ENCODE measurements at regions not wholly inside any gene's neighbourhood (a gene's known extent, or its start where the extent isn't known, plus 50 kb on each side); places are given as distances from the start of the nearest gene placed in this dataset.
A peak's percentile ranks its signal among the peaks of the same experiment; 100 is the strongest.

DNA sequence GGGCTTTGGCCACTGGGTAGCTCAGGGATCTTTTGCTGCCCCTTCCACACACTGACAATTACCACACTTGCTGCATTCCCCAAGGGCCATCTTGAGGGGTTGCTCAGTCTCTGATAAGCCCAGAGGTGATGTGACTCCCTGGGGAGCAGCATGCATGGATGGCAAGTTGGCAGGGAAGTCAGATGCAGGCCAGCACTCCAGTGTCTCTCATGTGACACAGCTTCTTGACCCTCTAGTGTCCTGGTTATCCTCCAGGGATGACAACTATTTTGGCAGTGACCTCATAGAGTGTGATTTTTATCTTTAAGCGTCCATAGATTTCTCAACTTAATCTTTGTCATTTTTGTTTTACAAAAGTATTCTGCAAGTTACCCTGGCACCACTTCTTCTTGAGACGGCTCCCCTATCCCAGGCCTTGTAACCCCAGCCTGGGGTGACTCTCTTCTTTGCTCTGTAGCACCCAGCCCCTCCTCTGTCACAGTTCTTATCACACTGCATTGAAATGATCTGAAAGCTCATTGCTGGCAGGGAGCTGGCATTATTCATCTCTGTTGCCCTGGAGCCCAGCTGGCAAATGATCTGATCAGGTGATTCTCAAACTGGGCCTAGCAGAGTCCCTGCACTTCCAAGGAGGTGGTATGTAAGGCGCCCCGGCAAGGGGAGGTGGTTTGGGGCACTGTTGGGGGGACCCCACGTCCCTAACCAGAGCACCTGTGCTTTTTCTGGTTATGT is 72.6 kb downstream of the TENT5C start:
- no peak for DNase-seq (ENCODE audit: low read depth, low spot score)

DNA sequence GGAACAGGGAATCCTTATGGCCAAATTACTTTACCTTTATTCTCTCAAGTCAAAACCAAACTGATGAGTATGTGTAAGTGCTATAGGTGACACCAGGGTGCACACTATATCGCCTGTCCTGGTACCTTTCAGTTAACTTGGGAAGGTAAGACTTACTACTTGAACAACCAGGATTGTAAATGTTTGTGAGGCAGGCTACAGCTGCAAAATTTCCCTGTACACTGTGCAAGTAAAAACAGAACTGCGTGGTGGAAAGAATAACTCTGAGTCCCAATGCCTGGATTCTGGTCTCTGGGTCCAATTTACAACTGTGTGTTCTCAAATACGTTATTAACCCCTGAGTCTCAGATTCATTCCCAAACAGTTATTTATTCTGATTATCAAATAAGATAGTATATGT is 73.5 kb downstream of the TENT5C start:
- no peak for DNase-seq (ENCODE audit: low read depth, low spot score)

DNA sequence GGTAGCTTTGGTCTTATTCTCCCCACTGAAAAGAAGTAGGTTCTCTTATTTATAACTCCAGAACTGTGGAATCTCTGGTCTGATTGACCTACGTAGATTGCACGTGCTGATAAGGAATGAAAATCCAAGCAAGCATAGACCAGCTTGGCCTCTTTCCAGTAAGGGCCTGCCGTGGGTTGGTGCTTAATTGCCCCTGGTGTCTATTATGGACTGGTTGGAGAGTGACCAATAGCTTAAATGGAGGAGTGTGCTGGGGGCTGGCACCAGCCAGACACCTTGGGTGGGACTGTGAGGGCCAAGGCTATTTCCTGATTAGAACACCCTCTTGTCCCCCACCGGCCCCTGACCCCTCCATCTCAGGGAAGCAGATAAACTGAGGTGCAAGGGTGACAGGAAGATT is 74.0 kb downstream of the TENT5C start:
- DNase-seq (ENCODE audit: low read depth, low spot score): no peak

- no peak for DNase-seq (ENCODE audit: low read depth, low spot score)
Measured at GRCh38 chr1:117680316-117681002, 74.6 kb downstream of the TENT5C start.

- DNase-seq (ENCODE audit: low read depth, low spot score): no peak
Measured at GRCh38 chr1:117681093-117681900, 75.4 kb downstream of the TENT5C start.

- DNase-seq (ENCODE audit: low read depth, low spot score): no peak
Measured at GRCh38 chr1:117681901-117682250, 76.0 kb downstream of the TENT5C start.

DNA sequence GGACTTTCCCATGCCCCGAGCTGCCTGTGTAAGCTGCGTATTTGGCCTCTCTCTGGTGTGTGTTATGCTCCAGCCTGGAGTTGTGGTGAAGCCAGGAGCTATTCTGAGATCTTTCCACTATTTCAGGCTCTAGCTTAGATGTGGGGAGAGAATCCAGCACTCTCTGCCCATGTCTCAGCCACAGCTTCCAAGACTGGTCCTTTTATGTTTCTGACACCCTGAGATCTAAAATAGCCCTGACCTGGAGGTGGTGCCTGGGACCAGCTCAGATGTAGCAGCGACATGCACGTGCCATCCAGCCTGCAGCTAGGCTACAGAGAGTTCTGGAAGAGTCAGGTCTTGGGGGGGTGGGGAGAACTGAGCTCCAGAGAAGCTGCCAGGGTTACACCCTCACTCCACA is 76.5 kb downstream of the TENT5C start:
- no peak for DNase-seq (ENCODE audit: low read depth, low spot score)

- DNase-seq (ENCODE audit: low read depth, low spot score): peak; percentile 76
Measured at GRCh38 chr1:117683571-117684285, 77.9 kb downstream of the TENT5C start.

GRCh38 chr1:117685936-117686806 is 80.3 kb downstream of the TENT5C start:
- DNase-seq (ENCODE audit: low read depth, low spot score): no peak

DNA sequence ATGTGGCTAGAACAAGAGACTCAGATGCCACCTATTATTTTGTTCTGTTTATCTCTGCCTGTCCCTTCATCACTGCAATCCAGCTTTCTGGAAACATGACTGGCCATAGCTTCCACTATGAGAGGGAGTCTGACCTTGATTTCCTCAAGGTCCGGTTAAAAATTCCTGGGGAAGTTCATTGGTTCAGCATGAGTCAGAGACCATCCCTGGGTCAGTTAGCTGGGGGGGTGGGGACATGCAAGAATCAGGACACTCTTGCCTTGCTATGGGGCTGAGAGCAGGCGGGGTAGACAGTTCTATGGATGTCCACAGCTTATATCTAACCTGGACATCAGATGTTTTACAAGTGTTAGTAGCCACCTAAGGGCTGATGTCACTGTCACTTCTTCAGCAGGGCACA is 81.1 kb downstream of the TENT5C start:
- peak; percentile 31 for DNase-seq (ENCODE audit: low read depth, low spot score)

DNA sequence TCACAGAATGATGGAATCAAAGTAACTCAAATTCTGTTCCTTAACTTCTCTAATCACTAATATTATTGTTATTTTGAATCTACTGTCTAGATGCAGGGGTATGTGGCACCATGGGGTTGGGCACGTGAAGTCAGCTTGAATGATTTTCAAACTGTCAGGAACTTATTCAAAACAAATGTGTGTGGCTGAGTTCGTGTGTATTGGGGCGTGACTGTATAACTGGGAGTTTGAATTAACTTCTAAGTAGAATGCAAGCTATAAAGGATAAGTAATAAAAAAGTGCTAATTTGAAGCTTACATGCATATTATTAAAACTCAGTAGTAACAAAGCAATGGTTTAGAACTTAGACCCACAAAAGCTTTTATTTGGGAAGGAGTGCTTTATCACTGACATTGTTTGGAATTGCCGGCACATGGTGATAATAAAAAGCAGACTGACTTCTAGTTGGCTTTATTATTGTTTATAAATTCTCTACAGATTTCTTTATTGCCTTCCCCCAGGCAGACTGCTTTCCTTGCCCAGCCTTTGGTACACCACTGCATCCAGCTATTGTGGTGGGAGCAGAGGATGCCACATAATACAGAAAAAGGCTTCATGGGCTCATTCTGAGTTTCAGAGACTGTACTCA is 84.3 kb downstream of the TENT5C start:
- no peak for DNase-seq (ENCODE audit: low read depth, low spot score)

- no peak for DNase-seq (ENCODE audit: low read depth, low spot score)
Measured at GRCh38 chr1:117691942-117692341, 86.1 kb downstream of the TENT5C start.

DNA sequence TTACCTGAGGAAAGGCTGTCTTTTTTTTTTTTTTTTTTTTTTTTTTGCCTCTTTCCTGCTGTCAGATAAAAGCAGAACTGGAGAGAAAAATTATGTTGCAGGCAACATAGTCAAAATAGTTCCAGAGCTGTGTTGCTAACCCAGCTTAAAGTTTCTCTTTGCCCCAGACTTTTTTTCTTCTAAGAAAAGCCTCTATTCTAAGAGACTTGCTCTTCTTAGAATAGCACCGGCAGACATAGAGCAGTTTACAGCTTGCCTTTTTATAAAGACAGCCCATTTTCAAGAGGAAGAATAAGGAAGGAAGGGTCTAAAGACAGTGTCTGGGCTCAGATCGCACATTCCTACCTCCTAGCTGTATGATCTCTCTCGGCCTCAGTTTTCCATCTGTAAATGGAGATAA is 88.7 kb downstream of the TENT5C start:
- no peak for DNase-seq (ENCODE audit: low read depth, low spot score)

GRCh38 chr1:117695796-117696490 is 90.1 kb downstream of the TENT5C start:
- peak; percentile 85 for DNase-seq (ENCODE audit: low read depth, low spot score)

DNA sequence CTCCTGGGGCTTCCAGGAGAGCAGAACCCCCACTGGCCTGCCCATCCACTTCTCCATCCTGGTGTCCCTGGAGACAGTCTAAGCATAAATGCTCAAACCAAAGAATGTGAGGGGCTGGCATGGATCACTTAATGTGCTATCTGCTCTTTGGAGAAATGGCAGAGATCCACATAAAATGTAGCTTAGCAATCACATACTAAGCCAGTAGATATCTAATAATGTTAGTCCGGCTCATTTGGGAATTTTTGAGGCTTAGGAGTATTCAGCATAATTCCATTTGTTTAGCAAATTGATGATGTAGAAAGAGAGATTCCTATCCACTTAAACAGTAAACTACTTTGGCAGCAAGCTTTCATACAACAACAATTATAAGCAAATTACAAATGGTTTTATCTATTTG is 90.7 kb downstream of the TENT5C start:
- no peak for DNase-seq (ENCODE audit: low read depth, low spot score)

DNA sequence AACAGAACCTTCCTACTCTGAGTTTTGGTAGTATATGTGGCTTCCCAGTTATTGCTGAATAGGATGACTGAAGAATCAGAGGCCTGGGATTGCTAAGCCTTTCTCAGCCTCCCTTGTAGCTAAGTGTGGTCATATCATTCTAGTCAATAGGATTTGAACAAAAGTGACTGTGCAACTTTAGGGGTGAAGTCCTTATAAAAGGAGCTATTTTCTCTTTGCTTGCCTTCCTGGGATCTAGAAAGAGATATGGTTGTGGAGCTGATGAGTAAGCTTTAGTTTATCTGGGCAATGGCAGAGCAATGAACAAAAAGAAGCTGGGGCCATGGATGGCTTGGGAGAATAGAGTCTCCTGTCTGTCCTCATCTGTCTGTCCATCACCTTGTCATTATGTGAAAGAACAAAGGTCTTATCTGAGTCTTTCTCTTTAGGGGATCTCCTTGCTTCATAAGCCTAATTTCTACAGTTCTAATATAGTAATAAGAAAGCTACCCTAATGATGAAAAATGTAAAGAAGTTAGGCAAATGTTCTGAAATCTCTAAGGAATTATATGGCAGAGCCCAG is 91.5 kb downstream of the TENT5C start:
- no peak for DNase-seq (ENCODE audit: low read depth, low spot score)

- DNase-seq (ENCODE audit: low read depth, low spot score): no peak
Measured at GRCh38 chr1:117698398-117699160, 92.7 kb downstream of the TENT5C start.

- DNase-seq (ENCODE audit: low read depth, low spot score): no peak
Measured at GRCh38 chr1:117699953-117700352, 94.1 kb downstream of the TENT5C start.

DNA sequence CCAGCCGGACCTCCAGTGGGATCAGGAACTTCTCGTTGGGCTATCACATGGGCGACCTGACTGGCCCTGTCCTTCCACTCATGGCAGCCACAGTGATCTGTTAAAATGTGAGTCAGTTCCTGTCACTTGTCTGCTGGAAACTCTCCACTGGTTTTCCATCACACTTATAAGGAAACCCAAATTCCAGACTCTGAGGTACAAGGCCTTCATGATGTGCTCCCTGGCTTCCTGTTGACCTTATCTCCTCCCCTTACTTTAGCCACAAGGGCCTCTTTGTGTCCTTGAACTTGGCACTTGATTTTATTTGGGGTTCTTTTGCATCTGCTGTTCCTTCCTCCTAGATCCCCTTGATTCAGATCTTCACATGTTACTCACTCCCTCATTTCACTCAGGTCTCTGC is 96.8 kb downstream of the TENT5C start:
- DNase-seq (ENCODE audit: low read depth, low spot score): no peak
